Panc1 (cell line): ENCODE measurements at regions not wholly inside any gene's neighbourhood (a gene's known extent, or its start where the extent isn't known, plus 50 kb on each side); places are given as distances from the start of the nearest gene placed in this dataset.

Experiments
- ATAC-seq: fragments of 200-7000 bp; cut with Tn5 transposase; 2 replicates; pipeline ENCODE4 v1.9.1; 2020; ENCODE audit warnings: mild to moderate bottlenecking, moderate library complexity
- BruUV-seq: library from RNA; stranded (reverse); fragments of 400-500 nt; replicated peaks from 2 replicates; lab custom pipeline; 2021; lab: Mats Ljungman, UMichigan
- CTCF ChIA-PET: fragments of 300-600 bp; sonication (Branson Sonifier 250); formaldehyde crosslinking; loops from one replicate; lab custom pipeline; 2022; ENCODE audit warnings: antibody characterized with exemption; lab: Charles Lee
- POLR2A ChIA-PET: fragments of 300-600 bp; sonication (Branson Sonifier 250); formaldehyde crosslinking; loops from one replicate; lab custom pipeline; 2022; ENCODE audit warnings: antibody characterized with exemption; lab: Charles Lee
- DNase-seq: peaks from one replicate; pipeline ENCODE4 v3.0.0-alpha.2; 2010; ENCODE audit warnings: low read depth, low spot score
- H3K27ac ChIP-seq: 2 replicates; pipeline ENCODE4 v1.5.1; 2011; ENCODE audit warnings: mild to moderate bottlenecking, low read length, inconsistent platforms
- H3K27me3 ChIP-seq: fragments of 200-500 bp; sonication (Bioruptor generic); 2 replicates; pipeline ENCODE4 v1.6.0; 2014; ENCODE audit warnings: low read length, inconsistent platforms; ENCODE audit not compliant: control insufficient read depth, insufficient read depth
- H3K36me3 ChIP-seq: fragments of 200-500 bp; sonication (Bioruptor generic); 2 replicates; pipeline ENCODE4 v1.5.1; 2014; ENCODE audit warnings: inconsistent platforms, mild to moderate bottlenecking, low read length, moderate library complexity; ENCODE audit not compliant: control insufficient read depth, insufficient read depth
- H3K4me1 ChIP-seq: 2 replicates; pipeline ENCODE4 v1.5.1; 2011; ENCODE audit warnings: inconsistent platforms, mild to moderate bottlenecking, low read length, moderate library complexity; ENCODE audit not compliant: control insufficient read depth, insufficient read depth
- H3K4me3 ChIP-seq, 2 experiments: 2 replicates each; pipeline ENCODE4 v1.5.1; 2011 to 2012; ENCODE audit warnings: low read depth in 2 of 2, low read length in 2 of 2, mild to moderate bottlenecking in 2 of 2, inconsistent platforms in 1 of 2, moderate library complexity in 1 of 2
- H3K9me3 ChIP-seq: fragments of 200-500 bp; sonication (Bioruptor generic); 2 replicates; pipeline ENCODE4 v1.5.1; 2014; ENCODE audit warnings: low read depth, mild to moderate bottlenecking, inconsistent platforms, low read length, moderate library complexity; ENCODE audit not compliant: control insufficient read depth, insufficient read depth
- CTCF ChIP-seq: fragments of 450-650 bp; IDR thresholded peaks from 2 replicates; pipeline ENCODE4 v1.5.1; 2017; ENCODE audit warnings: mild to moderate bottlenecking
- POLR2AphosphoS5 ChIP-seq: IDR thresholded peaks from 2 replicates; pipeline ENCODE4 v1.6.1; 2012; ENCODE audit warnings: mild to moderate bottlenecking, low read depth, low read length, moderate library complexity
- REST ChIP-seq, 2 experiments: IDR thresholded peaks; 2 replicates each; pipeline ENCODE4 v1.6.1; 2011 to 2012; ENCODE audit warnings: low read depth in 2 of 2, control low read depth in 1 of 2, low read length in 1 of 2, mild to moderate bottlenecking in 1 of 2, moderate library complexity in 1 of 2; ENCODE audit not compliant: insufficient read depth in 1 of 2
- SIN3A ChIP-seq: IDR thresholded peaks from 2 replicates; pipeline ENCODE4 v1.6.1; 2012; ENCODE audit warnings: low read depth, mild to moderate bottlenecking, low read length, moderate library complexity, borderline replicate concordance; ENCODE audit not compliant: insufficient read depth
- TCF7L2 ChIP-seq: IDR thresholded peaks from 2 replicates; pipeline ENCODE4 v1.6.1; 2011; ENCODE audit warnings: mild to moderate bottlenecking, low read depth, low read length, inconsistent platforms
- in situ Hi-C: cut with HindIII; loops from 2 replicates; pipeline ENCODE4 v1.10.0; 2016; ENCODE audit warnings: low sequenced_read_pairs, low pct_unique_long_range_greater_than_20kb
- intact Hi-C: fragments of 100-400 bp; cut with micrococcal nuclease; formaldehyde crosslinking; loops from one replicate; pipeline ENCODE4 v1.10.0; 2022; ENCODE audit not compliant: unreplicated experiment

GRCh38 chr12:131471946-131472732 is 238.8 kb upstream of the SFSWAP start:
- no peak overlapping the region for H3K4me3 ChIP-seq
- no peaks in the 10 kb centered on the region for H3K27me3 ChIP-seq
- H3K9me3 ChIP-seq: no peaks in the 10 kb centered on the region
- ATAC-seq (no peak), DNase-seq (no peak)
- intact Hi-C loops (no loop called here), in situ Hi-C loops (no loop called here)
- H3K4me1 ChIP-seq: no peaks in the 10 kb centered on the region
- CTCF ChIA-PET: no interaction called here
- no peak overlapping the region for H3K27ac ChIP-seq
- no peaks in the 10 kb centered on the region for H3K36me3 ChIP-seq
- no TSS peak for BruUV-seq
- POLR2A ChIA-PET: no interaction called here
- TF ChIP-seq POLR2AphosphoS5: no peak
- no peak for TF ChIP-seq TCF7L2
- no peak for TF ChIP-seq SIN3A
- no peak for TF ChIP-seq REST (IDR thresholded peaks at IDR 0.05; ENCODE audit: insufficient read depth in 1 of 2, low read depth in 2 of 2, low read length in 1 of 2)
- no peak for TF ChIP-seq CTCF

GRCh38 chr12:131473261-131473660 is 237.6 kb upstream of the SFSWAP start:
- CTCF ChIA-PET: interaction anchor here (1.1 kb wide), 1 partner anchor 18 kb away, joined by 4 read pairs; no protein-coding TSS in a partner anchor
- BruUV-seq: no TSS peak
- H3K9me3 ChIP-seq: no peaks in the 10 kb centered on the region
- DNase-seq (no peak), ATAC-seq (no peak)
- POLR2A ChIA-PET: no interaction called here
- TF ChIP-seq POLR2AphosphoS5 (no peak), SIN3A (no peak), REST (IDR thresholded peaks at IDR 0.05; ENCODE audit: insufficient read depth in 1 of 2, low read depth in 2 of 2, low read length in 1 of 2) (no peak), CTCF (no peak), TCF7L2 (no peak)
- intact Hi-C loops (no loop called here), in situ Hi-C loops (no loop called here)
- no peaks in the 10 kb centered on the region for H3K27me3 ChIP-seq
- H3K4me3 ChIP-seq: no peak overlapping the region
- H3K4me1 ChIP-seq: no peaks in the 10 kb centered on the region
- no peaks in the 10 kb centered on the region for H3K36me3 ChIP-seq
- no peak overlapping the region for H3K27ac ChIP-seq
